ENCODE measurements at regions not wholly inside any gene's neighbourhood (a gene's known extent, or its start where the extent isn't known, plus 50 kb on each side); places are given as distances from the start of the nearest gene placed in this dataset.

DNA sequence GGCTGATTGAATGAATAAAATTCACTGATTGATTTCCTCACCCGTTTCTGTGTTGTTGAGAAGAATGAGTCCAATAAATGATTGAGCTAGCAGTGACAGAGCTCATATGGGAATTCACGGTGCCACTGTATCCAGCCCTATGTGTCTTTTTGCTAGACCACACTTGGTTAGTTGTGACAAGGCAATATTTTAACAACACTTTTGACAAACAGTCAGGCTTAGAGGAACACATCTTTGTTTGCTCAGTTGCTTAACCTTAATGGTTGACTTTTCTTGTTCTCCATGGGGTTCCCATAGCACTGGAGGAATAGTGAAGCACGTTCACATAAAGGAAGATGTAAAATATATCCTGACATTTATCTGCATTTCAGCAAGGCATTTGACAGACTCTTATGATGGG lies 273.9 kb upstream of the DEPDC1 start:
- TF ChIP-seq FOXA1 (IDR thresholded peaks at IDR 0.05) (no peak), HDGF (IDR thresholded peaks at IDR 0.05; ENCODE audit: borderline replicate concordance) (no peak), SP1 (IDR thresholded peaks at IDR 0.05) (no peak), ELF4 (IDR thresholded peaks at IDR 0.05) (no peak), FOXM1 (IDR thresholded peaks at IDR 0.05; ENCODE audit: borderline replicate concordance) (no peak), FOXK2 (IDR thresholded peaks at IDR 0.05) (no peak), SUZ12 (IDR thresholded peaks at IDR 0.05) (no peak), TARDBP (IDR thresholded peaks at IDR 0.05) (no peak), NFRKB (IDR thresholded peaks at IDR 0.05) (no peak), ZNF384 (IDR thresholded peaks at IDR 0.05) (no peak)
- TF ChIP-seq, protein P1, sequence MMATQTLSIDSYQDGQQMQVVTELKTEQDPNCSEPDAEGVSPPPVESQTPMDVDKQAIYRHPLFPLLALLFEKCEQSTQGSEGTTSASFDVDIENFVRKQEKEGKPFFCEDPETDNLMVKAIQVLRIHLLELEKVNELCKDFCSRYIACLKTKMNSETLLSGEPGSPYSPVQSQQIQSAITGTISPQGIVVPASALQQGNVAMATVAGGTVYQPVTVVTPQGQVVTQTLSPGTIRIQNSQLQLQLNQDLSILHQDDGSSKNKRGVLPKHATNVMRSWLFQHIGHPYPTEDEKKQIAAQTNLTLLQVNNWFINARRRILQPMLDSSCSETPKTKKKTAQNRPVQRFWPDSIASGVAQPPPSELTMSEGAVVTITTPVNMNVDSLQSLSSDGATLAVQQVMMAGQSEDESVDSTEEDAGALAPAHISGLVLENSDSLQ (IDR thresholded peaks at IDR 0.05): no peak

All from HEK293T (cell line).